ENCODE measurements at regions not wholly inside any gene's neighbourhood (a gene's known extent, or its start where the extent isn't known, plus 50 kb on each side); places are given as distances from the start of the nearest gene placed in this dataset.

DNA sequence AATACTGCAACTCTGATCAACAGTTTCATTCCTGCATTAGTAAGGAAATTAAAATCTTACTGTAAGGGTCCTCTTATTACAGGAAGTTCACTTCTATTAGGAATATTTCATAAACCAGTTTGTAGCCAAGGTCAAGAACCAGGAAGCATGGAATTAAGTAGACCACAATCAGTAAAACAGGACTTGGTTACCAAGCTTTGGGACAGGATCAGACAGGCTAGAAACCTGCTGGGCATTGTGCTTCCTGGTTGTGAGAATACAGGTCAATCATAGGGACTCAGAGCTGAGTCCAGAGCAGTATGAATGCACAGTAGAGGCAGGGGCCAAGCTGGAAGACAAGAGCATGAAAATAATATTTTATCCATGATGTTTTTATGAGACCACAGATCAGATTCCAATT is 248.0 kb downstream of the IKZF2 start:
- Histone ChIP-seq H3K9me2 (replicated peaks; ENCODE audit: insufficient read depth, low read length) (no peaks in the 10 kb centered on the region), H3F3A (ENCODE audit: insufficient read depth, low read length) (no peaks in the 10 kb centered on the region), H3K4me2 (ENCODE audit: low read depth, low read length) (no peak overlapping the region), H3K9ac (ENCODE audit: low read length) (no peak overlapping the region), H3K79me2 (ENCODE audit: low read length) (no peaks in the 10 kb centered on the region), H3K9me3 (replicated peaks; ENCODE audit: insufficient read depth, low read length) (no peaks in the 10 kb centered on the region), H3K27ac (ENCODE audit: low read length) (no peak overlapping the region), H3K4me3 (ENCODE audit: low read length) (no peak overlapping the region), H3K4me1 (ENCODE audit: low read length) (no peaks in the 10 kb centered on the region), H3K36me3 (replicated peaks; ENCODE audit: insufficient read depth, low read length) (no peaks in the 10 kb centered on the region), H4K20me1 (ENCODE audit: insufficient read depth, low read length) (no peaks in the 10 kb centered on the region), H2AFZ (ENCODE audit: low read length) (no peak overlapping the region), H3K27me3 (replicated peaks; ENCODE audit: insufficient read depth, low read length) (no peaks in the 10 kb centered on the region)
- no peak for DNase-seq
- no peak for TF ChIP-seq EZH2 (optimal IDR thresholded peaks at IDR 0.05; ENCODE audit: low read depth, low read length)
- TF ChIP-seq EZH2phosphoT487 (IDR thresholded peaks at IDR 0.05; ENCODE audit: low read length) = no peak
- TF ChIP-seq CTCF (IDR thresholded peaks at IDR 0.05; ENCODE audit: low read length) = no peak

DNA sequence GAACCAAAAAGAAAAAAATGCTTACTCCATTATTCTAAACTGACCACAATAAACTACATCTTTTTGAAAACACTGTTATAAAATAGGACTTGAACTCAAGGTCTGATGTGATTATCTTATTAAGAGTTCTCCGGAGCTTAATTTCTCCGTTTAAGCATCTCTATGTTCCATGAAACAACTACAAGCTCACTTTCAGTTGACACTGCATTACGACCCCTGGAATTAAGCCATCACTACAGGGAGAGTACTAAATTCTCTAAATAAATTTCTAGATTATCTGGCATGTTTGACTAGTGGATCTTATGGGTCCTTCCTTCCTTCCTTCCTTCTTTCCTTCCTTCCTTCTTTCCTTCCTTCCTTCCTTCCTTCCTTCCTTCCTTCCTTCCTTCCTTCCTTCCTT is 249.0 kb downstream of the IKZF2 start:
- Histone ChIP-seq H2AFZ (ENCODE audit: low read length) (no peak overlapping the region), H4K20me1 (ENCODE audit: insufficient read depth, low read length) (no peaks in the 10 kb centered on the region), H3K4me1 (ENCODE audit: low read length) (no peaks in the 10 kb centered on the region), H3K9ac (ENCODE audit: low read length) (no peak overlapping the region), H3K9me3 (replicated peaks; ENCODE audit: insufficient read depth, low read length) (no peaks in the 10 kb centered on the region), H3K27ac (ENCODE audit: low read length) (no peak overlapping the region), H3K79me2 (ENCODE audit: low read length) (no peaks in the 10 kb centered on the region), H3K27me3 (replicated peaks; ENCODE audit: insufficient read depth, low read length) (no peaks in the 10 kb centered on the region), H3K9me2 (replicated peaks; ENCODE audit: insufficient read depth, low read length) (no peaks in the 10 kb centered on the region), H3K36me3 (replicated peaks; ENCODE audit: insufficient read depth, low read length) (no peaks in the 10 kb centered on the region), H3K4me2 (ENCODE audit: low read depth, low read length) (no peak overlapping the region), H3K4me3 (ENCODE audit: low read length) (no peak overlapping the region), H3F3A (ENCODE audit: insufficient read depth, low read length) (no peaks in the 10 kb centered on the region)
- TF ChIP-seq EZH2 (optimal IDR thresholded peaks at IDR 0.05; ENCODE audit: low read depth, low read length) (no peak), EZH2phosphoT487 (IDR thresholded peaks at IDR 0.05; ENCODE audit: low read length) (no peak), CTCF (IDR thresholded peaks at IDR 0.05; ENCODE audit: low read length) (no peak)
- DNase-seq = no peak

DNA sequence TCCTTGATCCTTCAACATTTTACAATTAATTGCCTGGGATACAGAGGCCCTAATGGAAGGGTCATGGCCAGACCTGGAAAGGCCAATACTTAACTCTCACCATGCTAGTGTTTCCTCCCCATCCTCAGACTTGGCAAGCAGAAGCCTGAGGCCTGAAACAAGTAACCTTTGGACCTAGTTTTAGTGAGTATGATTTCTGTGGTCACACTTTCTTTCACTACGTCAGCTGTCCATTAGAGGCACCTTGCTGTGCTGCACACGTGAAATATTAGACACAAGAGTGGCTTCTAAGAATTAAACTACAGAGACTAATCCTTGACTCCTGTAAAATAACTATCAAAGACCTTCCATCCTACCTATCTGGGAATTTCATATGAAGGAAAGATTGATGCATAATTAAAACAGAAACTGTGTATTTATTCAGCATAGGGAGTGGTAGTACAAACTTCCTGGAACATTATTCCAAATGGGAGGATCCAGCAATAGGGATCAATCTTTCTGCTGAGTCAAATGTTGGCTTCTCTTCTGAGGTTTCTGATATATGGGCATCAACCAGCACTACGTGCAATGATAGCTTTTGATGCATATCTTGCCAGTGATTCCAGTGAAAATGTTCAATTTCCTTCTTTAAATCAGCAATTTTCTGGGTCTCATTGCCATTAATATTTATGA is 249.7 kb downstream of the IKZF2 start:
- Histone ChIP-seq H3K9ac (ENCODE audit: low read length) (no peak overlapping the region), H3K4me3 (ENCODE audit: low read length) (no peak overlapping the region), H3K27ac (ENCODE audit: low read length) (no peak overlapping the region)

More for the DNA sequence above, 249.7 kb downstream of the IKZF2 start:
- H2AFZ ChIP-seq (ENCODE audit: low read length) = no peak overlapping the region
- H3K79me2 ChIP-seq (ENCODE audit: low read length) = no peaks in the 10 kb centered on the region
- H3K9me2 ChIP-seq (replicated peaks; ENCODE audit: insufficient read depth, low read length) = no peaks in the 10 kb centered on the region
- H3K36me3 ChIP-seq (replicated peaks; ENCODE audit: insufficient read depth, low read length) = no peaks in the 10 kb centered on the region
- no peaks in the 10 kb centered on the region for H3K4me1 ChIP-seq (ENCODE audit: low read length)
- H3K4me2 ChIP-seq (ENCODE audit: low read depth, low read length) = no peak overlapping the region
- H4K20me1 ChIP-seq (ENCODE audit: insufficient read depth, low read length) = no peaks in the 10 kb centered on the region
- TF ChIP-seq EZH2phosphoT487 (IDR thresholded peaks at IDR 0.05; ENCODE audit: low read length) = no peak
- TF ChIP-seq CTCF (IDR thresholded peaks at IDR 0.05; ENCODE audit: low read length) = no peak
- TF ChIP-seq EZH2 (optimal IDR thresholded peaks at IDR 0.05; ENCODE audit: low read depth, low read length) = no peak
- no peaks in the 10 kb centered on the region for H3F3A ChIP-seq (ENCODE audit: insufficient read depth, low read length)
- no peaks in the 10 kb centered on the region for H3K27me3 ChIP-seq (replicated peaks; ENCODE audit: insufficient read depth, low read length)
- H3K9me3 ChIP-seq (replicated peaks; ENCODE audit: insufficient read depth, low read length) = no peaks in the 10 kb centered on the region
- no peak for DNase-seq

All from MM.1S (cell line).